IPS DF 6.9 (cell line): ENCODE measurements at regions not wholly inside any gene's neighbourhood (a gene's known extent, or its start where the extent isn't known, plus 50 kb on each side); places are given as distances from the start of the nearest gene placed in this dataset.

ENCODE experiments used
- DNase-seq: peaks from one replicate; pipeline ENCODE4 v3.0.0-alpha.2; 2013; ENCODE audit warnings: low read depth, low spot score
- H3K27ac ChIP-seq: one replicate; pipeline ENCODE4 v1.5.1; 2013; ENCODE audit warnings: low read length, control low read depth
- H3K27me3 ChIP-seq: 2 replicates; pipeline ENCODE4 v1.6.1; 2013; ENCODE audit warnings: mild to moderate bottlenecking, low read length; ENCODE audit not compliant: control insufficient read depth, insufficient read depth
- H3K36me3 ChIP-seq: 2 replicates; pipeline ENCODE4 v1.6.1; 2013; ENCODE audit warnings: low read length; ENCODE audit not compliant: control insufficient read depth, insufficient read depth
- H3K4me1 ChIP-seq: 2 replicates; pipeline ENCODE4 v1.6.1; 2013; ENCODE audit warnings: low read length; ENCODE audit not compliant: control insufficient read depth, insufficient read depth
- H3K4me3 ChIP-seq: 2 replicates; pipeline ENCODE4 v1.5.1; 2013; ENCODE audit warnings: mild to moderate bottlenecking, low read length
- H3K9me3 ChIP-seq: 2 replicates; pipeline ENCODE4 v1.6.1; 2013; ENCODE audit warnings: low read length, inconsistent platforms; ENCODE audit not compliant: control insufficient read depth, insufficient read depth
- WGBS: extraction: QIAGEN DNeasy Blood & Tissue Kit; methylation state at CpG from one replicate; pipeline ENCODE4 v1.1.7; 2013; ENCODE audit warnings: mixed read lengths, missing lambda C conversion rate; ENCODE audit not compliant: insufficient read length, insufficient coverage; 5-methylcytosine and 5-hydroxymethylcytosine counted together

DNA sequence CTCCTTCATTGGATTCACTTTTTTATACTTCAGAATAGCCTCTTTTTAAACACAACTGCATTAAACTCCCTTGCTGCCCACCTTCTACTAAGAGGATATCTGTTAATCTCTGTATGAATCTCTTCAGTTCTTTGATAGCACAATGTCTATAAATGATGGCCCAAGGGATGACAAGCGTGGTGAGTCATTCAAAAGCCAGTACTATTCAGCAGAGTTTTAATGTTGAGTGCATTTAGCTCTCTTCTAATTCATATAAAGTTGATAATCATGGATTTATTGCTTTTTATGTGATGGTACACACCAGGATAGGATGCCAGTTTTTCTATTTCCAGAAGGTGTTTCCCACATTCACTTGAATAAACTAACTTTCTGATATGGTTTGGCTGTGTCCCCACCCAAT, 57.4 kb upstream of the HECTD2 start:
- Histone ChIP-seq H3K4me1 (no peaks in the 10 kb centered on the region), H3K9me3 (no peaks in the 10 kb centered on the region), H3K27ac (no peak overlapping the region), H3K27me3 (no peaks in the 10 kb centered on the region), H3K4me3 (no peak overlapping the region), H3K36me3 (no peaks in the 10 kb centered on the region)
- no peak for DNase-seq
- WGBS: no CpG with 5 or more reads among the region's 1 CpG

DNA sequence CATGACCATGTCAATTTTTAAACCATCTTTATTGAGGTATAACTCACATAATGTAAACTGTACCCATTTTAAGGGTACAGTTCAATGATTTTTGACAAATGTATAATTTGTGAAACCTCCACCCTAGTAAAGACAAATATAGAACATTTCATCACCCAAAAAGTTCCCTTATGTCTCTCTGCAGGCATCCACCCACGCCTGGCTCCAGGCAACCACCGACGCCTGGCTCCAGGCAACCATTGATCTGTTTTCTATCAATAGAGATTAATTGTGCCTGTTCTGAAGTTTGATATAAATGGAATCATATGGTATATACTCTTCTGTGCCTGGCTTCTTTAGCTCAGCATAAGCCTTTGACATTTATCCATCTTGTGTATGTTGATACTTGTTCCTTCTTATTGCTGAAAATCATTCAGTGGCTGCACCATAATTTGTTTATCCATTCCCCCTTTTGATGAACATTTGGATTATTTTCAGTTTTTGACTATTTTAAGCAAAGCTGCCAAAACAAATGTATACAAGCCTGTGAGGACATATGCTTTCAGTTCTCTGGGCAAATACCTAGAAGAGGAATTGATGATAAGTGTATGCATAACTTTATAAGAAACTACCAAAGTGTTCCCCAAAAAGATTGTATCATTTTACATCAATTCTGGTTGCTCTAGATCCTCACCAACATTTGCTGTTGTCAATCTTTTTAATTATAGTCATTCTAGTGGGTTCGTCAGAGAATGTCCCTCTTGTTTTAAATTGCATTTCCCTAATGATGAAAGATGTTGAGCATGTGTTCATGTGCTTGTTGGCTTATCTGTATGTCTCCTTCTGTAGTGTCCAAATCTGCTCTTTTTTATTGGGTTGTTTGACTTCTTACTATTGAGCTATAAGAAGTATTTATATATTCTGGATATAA, 55.7 kb upstream of the HECTD2 start:
- Histone ChIP-seq H3K27ac (no peak overlapping the region), H3K9me3 (no peaks in the 10 kb centered on the region), H3K4me1 (no peaks in the 10 kb centered on the region), H3K4me3 (no peak overlapping the region; the same call in 1 of the 2 replicates), H3K27me3 (no peaks in the 10 kb centered on the region), H3K36me3 (no peaks in the 10 kb centered on the region)
- no CpG with 5 or more reads among the region's 4 CpGs for WGBS
- no peak for DNase-seq

DNA sequence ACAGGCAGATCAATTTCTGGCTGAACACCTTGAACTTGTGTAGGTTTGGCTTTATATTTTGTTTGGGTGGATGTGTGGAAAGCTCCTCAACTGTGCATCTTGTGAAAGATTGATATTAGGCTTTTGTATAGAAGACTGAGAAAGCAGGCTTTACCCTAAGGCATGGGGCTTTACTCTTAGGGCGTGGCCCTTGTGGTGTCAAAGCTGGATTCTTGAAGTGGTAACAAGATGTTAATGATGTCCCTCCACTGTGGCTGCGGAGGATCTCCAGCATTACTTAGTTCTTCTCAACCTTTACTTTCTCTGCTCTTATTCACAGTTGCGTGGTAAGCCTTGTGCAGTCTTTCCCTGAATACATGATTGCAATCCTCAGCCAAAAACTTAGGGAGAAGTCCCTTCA, 54.1 kb upstream of the HECTD2 start:
- no peak for DNase-seq
- Histone ChIP-seq H3K36me3 (no peaks in the 10 kb centered on the region), H3K4me3 (no peak overlapping the region), H3K27me3 (no peaks in the 10 kb centered on the region), H3K27ac (no peak overlapping the region), H3K4me1 (no peaks in the 10 kb centered on the region), H3K9me3 (no peaks in the 10 kb centered on the region)
- no CpG with 5 or more reads among the region's 3 CpGs for WGBS

DNA sequence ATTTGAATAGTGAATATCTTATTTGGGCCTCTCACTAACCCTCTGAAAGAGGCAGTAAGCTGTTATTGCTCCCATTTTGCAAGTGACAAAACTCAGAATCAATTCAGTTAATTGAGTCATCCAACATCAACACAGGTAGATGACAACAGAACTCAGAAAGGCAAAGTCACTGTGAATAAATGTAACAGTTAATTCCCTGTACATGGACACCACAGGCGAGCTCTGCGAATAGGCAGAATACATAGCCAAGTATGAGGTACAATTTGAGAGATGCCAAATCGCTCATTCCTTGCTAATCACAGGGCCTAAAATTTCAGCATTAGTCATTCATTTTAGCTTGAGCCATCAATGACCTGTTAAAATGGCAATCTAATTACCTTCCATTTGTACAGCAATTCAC, 52.6 kb upstream of the HECTD2 start:
- no peaks in the 10 kb centered on the region for H3K4me1 ChIP-seq
- no peak for DNase-seq
- no peaks in the 10 kb centered on the region for H3K36me3 ChIP-seq
- no peaks in the 10 kb centered on the region for H3K9me3 ChIP-seq
- no peaks in the 10 kb centered on the region for H3K27me3 ChIP-seq
- WGBS: no CpG with 5 or more reads among the region's 3 CpGs
- H3K27ac ChIP-seq: no peak overlapping the region
- H3K4me3 ChIP-seq: no peak overlapping the region
